Erythroblast (primary cell): ENCODE measurements at regions not wholly inside any gene's neighbourhood (a gene's known extent, or its start where the extent isn't known, plus 50 kb on each side); places are given as distances from the start of the nearest gene placed in this dataset.
"Not testable (repeated sequence)": the region's sequence is repeated elsewhere in the genome, so short reads cannot be mapped to it uniquely, and the experiment has no call there.

ENCODE experiments used
- DNase-seq, 2 experiments: peaks; one replicate each; lab custom pipeline; 2025; lab: John Stamatoyannopoulos, UW
- GATA1 ChIP-seq: IDR thresholded peaks from 2 replicates; pipeline ENCODE4 v1.6.1; 2011; ENCODE audit warnings: low read depth, mild to moderate bottlenecking, control low read depth, low read length, moderate library complexity
- POLR2A ChIP-seq: IDR thresholded peaks from 2 replicates; pipeline ENCODE4 v1.6.1; 2011; ENCODE audit warnings: mild to moderate bottlenecking, low read length

DNA sequence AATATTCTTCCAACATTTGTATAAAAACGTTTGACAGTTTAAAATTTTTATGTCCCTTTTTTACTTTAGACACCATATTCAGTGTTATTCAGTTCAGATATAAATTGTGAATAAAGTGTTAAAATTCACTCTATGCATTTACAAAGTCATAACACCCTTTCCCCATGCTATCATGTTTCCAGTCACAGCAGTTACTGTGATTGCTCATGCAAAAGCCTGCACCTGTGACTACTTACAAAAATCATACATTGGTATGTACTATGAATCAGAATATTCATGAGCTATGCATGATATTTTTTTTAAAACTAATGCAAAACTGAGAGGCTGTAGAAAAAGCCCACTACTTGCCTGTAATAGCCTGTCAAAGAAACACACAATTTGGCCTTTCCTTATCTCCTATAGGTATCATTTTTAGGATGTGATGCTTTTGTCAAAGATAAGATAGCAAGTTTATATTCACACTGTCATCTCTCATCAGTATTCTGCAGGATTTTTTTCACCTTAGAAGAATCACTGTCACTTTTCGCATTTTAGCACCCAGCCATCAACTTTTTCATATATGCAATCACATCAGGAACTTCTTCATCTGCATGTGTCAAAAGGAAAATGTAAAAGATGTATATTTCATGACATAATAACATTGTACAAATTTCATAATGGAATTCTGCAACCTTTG, 443.2 kb downstream of the C12orf50 start:
- no peak for DNase-seq
- TF ChIP-seq POLR2A (no peak), GATA1 (no peak)

DNA sequence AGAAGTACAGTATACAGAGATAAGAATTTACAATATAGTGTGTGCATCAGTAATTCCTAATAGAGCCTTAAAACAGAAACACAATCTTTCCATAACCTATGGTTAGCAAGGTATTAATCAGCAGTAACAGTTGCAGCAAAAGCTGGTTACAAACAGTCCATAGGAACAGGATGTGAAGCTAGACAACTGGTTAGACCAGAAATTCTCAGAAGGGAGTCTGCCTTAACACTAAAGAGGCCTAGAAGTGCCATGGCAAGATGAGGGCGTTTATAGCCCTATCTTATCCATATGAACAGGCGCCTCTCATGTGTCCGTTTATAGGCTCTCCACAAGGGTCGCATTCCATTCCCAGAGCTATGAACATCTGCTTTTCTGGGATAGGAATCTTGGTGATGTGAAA, 450.1 kb downstream of the C12orf50 start:
- DNase-seq: not testable (repeated sequence)

DNA sequence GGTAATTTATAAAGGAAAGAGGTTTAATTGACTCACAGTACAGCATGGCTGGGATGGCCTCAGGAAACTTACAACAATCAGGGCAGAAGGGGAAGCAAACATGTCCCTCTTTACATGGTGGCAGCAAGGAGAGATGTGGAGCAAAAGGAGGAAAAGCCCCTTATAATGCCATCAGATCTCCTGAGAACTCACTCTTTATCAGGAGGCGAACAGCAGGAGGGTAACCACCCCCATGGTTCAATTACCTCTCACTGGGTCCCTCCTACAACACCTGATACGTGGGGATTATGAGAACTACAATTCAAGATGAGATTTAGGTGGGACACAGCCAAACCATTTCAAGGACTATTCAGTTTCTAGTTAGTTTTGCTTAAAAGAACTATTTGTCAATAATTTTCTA, 453.3 kb downstream of the C12orf50 start:
- DNase-seq: no peak
- TF ChIP-seq GATA1: no peak
- TF ChIP-seq POLR2A: no peak

DNA sequence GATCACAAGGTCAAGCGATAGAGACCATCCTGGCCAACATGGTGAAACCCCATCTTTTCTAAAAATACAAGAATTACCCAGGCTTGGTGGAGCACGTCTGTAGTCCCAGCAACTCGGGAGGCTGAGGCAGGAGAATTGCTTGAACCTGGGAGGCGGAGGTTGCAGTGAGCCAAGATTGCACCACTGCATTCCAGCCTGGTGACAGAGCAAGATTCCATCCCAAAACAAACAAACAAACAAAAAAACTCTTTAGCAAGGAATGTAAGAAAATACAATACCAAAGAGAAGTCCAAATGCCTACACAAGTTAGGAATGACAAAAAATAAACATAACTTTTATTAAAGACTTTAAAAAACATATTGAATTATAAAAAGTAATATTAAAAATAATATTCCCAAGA, 462.3 kb downstream of the C12orf50 start:
- not testable (repeated sequence) for DNase-seq

DNA sequence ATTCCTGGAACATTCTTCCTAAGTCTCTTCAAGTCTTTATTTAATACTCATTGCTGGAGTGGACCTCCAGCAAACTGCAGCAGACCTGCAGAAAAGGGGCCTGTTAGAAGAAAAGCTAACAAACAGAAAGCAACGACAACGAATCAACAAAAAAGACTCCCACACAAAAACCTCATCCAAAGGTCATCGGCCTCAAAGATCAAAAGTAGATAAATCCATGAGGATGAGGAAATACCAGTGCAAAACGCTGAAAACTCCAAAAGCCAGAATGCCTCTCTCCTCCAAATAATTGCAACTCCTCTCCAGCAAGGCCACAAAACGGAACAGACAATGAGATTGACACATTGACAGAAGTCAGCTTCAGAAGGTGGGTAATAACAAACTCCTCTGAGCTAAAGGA, 472.2 kb downstream of the C12orf50 start:
- TF ChIP-seq GATA1 (no peak), POLR2A (no peak)
- no peak for DNase-seq

DNA sequence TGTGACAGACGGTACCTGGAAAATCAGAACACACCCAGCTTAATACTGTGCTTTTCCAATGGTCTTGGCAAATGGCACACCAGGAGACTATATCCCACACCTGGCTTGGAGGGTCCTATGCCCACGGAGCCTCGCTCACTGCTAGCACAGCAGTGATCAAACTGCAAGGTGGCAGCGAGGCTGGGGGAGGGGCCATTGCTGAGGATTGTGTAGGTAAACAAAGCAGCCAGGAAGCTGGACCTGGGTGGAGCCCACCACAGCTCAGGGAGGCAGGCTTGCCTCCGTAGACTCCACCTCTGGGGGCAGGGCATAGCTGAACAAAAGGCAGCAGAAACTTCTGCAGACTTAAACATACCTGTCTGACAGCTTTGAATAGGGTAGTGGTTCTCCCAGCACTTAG, 498.0 kb downstream of the C12orf50 start:
- DNase-seq: not testable (repeated sequence)

DNA sequence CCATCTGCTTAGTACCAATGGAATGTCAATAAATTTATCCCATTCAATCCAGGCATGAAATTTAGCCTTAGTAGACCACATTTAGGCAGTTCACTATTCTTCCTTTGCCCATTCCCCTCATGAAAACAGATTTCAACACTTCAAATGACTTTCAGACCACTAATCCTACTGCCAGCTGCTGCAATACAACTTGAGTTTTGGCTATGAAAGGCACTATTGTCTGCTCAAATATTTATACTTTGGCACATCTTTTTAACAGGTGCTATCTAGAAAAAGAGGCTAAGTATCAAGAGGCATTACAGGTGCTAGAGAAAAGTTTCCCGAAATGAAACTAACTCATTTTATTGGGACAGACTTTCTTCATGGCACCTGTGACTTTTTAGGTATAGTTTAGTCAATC, 499.8 kb downstream of the C12orf50 start:
- DNase-seq: no peak
- TF ChIP-seq GATA1 (no peak), POLR2A (no peak)

DNA sequence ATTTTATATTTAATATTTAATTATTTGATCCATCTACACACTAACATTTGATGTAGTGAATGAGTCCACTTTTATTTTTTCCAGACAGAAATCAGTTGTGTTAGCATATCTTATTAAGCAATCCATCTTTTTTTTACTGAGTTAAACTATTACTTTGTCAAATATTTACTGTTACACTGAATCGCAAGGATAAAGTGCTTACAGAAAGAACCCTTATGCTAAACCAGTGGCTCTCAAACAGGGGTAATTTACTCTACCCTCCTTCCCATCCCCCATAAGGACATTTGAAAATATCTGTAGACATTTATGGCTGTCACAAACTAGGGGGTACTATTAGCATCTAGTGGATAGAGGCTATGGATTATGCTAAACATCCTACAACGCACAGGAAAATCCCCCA, 508.2 kb downstream of the C12orf50 start:
- DNase-seq: no peak
- TF ChIP-seq POLR2A: no peak
- no peak for TF ChIP-seq GATA1

DNA sequence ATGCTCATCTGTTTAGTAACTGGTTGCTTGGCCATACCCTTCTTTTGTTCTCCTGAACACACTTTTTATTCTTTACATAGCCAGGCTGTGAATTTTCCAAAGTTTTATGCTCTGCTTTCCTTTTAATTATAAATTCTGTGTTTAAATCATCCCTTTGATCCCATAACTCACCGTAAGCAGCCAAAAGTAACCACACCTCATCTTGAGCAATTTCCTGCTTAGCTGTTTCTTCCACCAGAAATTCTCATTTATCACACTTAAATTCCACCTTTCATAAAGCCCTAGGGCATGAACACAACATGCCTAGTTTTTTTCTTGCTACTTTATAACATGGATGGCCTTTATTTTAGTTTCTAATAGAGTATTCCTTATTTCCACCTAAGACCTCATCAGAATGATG, 510.7 kb downstream of the C12orf50 start:
- TF ChIP-seq POLR2A: no peak
- no peak for TF ChIP-seq GATA1
- no peak for DNase-seq

DNA sequence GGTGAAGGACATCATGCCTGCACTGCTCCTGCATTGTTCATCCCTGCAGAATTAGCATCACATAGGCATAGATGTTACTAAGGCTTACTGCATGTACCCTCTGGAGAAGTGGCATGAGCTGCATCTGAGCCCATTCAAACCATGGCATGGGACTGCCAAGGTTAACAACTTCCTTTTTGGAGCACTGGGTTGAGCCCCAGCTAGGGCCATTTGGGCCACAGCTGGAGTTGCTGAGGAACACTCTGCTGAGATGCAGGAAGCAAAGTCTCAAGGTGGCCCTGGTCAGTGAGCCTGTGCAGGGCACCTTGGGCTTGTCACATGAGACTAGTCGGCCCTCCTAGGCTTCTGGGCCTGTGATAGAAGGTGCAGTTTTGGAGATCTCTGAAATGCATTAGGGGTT, 511.2 kb downstream of the C12orf50 start:
- no peak for TF ChIP-seq GATA1
- no peak for TF ChIP-seq POLR2A
- no peak for DNase-seq

DNA sequence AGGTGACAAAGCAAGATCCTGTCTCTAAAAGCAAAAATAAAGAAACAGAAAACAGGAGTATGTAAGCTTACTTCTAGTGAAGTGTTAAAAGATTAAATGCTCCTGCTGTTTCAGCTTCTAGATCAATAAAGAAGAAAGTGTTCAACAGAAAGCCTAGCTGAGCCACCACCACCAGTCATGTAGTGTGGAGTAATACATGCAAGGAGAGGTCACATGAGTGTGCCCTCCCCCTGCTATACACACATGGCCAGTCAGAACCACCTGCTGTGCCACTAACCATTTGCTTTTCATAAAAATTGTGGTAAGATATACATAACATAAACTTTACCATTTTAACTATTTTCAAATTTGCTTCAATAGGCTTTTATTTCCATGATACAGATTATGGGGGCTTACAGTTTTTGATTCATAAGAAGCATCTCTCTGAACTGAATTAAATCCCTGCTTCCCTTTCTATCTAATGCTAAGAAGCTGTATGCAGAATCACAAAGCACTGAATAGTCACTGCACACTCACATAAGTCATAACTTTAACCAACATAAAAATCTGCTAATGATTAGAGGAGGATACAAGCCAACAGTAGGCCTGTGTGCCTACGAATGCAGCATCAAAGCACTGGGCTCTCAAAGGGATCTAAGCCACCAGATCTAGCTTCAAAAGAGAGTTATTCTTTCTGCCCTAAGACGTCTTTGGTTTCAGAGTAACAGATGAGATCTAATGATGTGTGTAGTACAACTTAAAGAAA, 515.5 kb downstream of the C12orf50 start:
- no peak for DNase-seq

DNA sequence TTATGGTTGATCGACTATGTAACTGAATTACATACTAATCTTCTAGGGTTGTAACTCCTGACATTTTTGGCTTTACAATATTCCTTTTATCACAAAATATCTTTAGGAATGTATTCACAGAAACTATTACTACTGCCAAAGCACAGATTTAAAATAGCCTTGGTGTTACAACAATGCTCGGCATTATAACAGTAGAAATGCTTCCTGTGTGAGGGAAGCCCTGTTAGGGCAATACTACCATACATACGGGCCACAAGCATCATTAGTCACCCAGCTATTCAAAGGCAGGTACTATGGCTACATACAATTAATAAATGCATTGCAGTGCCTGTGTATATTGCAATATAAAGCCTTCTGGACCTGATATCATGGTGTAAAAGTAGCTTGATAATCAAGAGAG, 517.8 kb downstream of the C12orf50 start:
- no peak for DNase-seq

More for the DNA sequence above, 515.5 kb downstream of the C12orf50 start:
- TF ChIP-seq GATA1 (no peak), POLR2A (no peak)

DNA sequence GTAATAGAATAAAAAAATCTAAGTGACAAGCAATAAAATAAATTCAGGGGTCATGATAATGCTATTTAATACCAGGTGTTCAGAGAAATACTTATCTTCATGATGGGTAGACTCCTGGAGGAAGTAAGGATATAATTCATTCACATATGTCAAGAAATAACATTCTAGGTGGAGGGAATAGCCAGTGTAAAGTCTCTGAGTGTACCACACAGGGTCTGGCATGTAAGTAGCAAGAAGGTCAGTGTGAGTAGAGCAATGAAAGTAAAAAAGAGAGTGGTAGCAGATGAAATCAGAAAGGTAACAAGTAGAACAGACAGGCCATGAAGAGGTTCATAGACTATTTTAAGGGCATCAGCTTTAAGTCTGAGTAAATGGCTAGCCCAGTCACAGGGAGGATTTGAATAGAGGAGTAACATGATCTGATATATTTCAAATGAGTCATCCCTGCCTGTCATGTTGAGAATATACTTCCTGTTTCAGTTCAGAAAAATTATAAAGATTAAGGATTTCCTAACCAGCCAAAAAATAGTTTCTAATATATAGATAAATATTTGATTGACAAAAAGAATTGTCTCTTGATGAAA, 519.9 kb downstream of the C12orf50 start:
- DNase-seq: no peak
- TF ChIP-seq GATA1: no peak

More for the DNA sequence above, 517.8 kb downstream of the C12orf50 start:
- TF ChIP-seq GATA1: no peak
- no peak for TF ChIP-seq POLR2A

DNA sequence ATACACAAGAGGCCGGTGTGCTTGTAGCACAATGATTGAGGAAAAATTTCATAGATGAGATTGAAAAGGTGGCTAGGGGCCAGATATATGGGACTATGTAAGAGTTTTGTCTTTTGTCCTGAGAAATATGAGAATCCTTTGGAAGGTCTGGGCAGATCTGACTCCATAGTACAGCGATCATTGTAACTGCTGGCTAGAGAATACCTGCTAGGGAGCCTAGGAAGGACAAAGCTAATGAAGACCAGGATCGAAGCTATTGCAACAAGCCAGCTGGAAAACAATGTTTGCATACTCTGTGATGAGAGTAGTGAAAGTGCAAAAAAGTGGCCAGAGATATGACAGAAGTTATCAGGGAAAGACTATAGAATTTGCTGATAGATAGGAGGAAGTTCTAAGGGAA, 537.6 kb downstream of the C12orf50 start:
- DNase-seq: no peak
- TF ChIP-seq GATA1 (no peak), POLR2A (no peak)

DNA sequence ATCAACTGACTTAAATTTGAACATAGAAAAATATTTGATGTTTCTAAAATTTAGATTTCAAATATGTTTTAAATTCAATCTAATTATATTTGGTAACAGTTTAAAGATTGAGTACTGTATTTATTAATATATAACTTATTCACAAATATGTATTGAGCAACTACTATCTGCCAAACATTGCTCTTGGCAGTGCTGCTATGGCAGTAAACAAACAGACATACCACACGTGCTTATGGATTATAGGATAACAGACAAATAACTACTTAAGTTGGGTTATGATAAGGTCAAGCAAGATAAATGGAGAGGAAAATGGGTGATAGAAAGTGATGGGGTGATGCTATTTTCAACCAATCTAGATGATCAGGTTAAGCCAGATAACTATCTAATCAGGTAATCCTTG, 538.1 kb downstream of the C12orf50 start:
- TF ChIP-seq GATA1 (no peak), POLR2A (no peak)
- DNase-seq: no peak
